Jurkat, Clone E6-1 (cell line): ENCODE measurements at regions not wholly inside any gene's neighbourhood (a gene's known extent, or its start where the extent isn't known, plus 50 kb on each side); places are given as distances from the start of the nearest gene placed in this dataset.

Experiments
- DNase-seq: peaks from one replicate; pipeline ENCODE4 v3.0.0-alpha.2; 2011; ENCODE audit warnings: low read depth, low spot score
- H3K4me3 ChIP-seq: 2 replicates; pipeline ENCODE4 v1.5.1; 2011; ENCODE audit warnings: mild to moderate bottlenecking, low read length, control low read depth, moderate library complexity

DNA sequence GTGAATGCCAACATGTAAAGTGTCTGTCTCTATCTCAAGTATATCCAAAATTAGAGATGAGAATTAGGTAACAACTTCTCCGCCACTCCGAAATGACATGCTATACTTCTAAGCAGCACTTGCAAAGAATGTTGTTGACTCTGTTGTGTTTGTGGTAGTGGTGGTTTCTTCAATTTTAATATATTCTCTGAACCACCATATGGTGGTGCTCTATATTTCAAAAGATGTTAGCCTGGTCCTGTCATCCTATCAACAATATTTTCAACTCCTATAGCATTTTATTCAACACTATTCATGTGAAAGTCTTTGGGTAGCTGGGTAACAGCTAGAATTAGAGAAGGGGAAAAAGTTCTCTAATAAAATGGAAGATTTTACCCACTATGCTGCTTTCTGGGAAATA, 1622.8 kb upstream of the IGFBP7 start:
- DNase-seq: no peak
- no peak overlapping the region for H3K4me3 ChIP-seq

DNA sequence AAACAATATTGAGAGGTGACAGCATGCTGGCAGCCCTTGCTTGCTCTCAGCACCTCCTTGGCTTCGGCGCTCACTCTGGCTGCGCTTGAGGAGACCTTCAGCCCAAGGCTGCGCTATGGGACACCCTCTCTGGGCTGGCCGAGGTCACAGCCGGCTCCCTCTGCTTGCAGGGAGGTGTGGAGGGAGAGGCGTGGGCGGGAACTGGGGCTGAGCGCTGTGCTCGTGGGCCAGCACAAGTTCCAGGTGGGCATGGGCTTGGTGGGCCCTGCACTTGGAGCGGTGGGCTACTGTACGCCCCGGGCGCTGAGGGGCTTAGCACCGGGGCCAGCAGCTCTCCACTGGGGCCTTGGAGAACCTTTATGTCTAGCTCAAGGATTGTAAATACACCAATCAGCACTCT, 1613.8 kb upstream of the IGFBP7 start:
- DNase-seq: no peak
- H3K4me3 ChIP-seq: no peak overlapping the region

- H3K4me3 ChIP-seq: no peak overlapping the region
- DNase-seq: no peak
Observed at GRCh38 chr4:58711039-58711438, 1600.9 kb upstream of the IGFBP7 start.

DNA sequence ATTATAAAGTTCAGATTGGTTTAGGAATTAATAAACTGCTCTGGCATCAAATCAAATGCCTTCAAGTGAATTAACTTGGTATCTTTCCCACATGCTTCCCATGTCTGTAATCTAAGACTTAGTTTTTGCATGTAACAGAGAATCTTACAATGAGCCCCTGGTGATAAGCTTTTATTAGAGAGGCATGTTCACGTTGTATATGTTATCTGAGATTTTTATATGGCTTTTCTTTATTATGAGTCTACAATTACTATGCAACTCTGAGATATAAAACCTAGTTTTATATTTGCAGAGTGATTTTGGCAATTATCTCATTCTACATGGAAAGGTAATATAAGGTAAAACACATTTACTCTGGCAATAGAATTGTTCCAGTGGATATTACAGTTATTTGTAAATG, 1578.4 kb upstream of the IGFBP7 start:
- no peak overlapping the region for H3K4me3 ChIP-seq
- no peak for DNase-seq

- no peak overlapping the region for H3K4me3 ChIP-seq
- DNase-seq: no peak
Observed at GRCh38 chr4:58679886-58680285, 1569.7 kb upstream of the IGFBP7 start.

- no peak for DNase-seq
- no peak overlapping the region for H3K4me3 ChIP-seq
Observed at GRCh38 chr4:58679051-58679450, 1568.9 kb upstream of the IGFBP7 start.

GRCh38 chr4:58669783-58670182, 1559.6 kb upstream of the IGFBP7 start:
- no peak overlapping the region for H3K4me3 ChIP-seq
- no peak for DNase-seq

DNA sequence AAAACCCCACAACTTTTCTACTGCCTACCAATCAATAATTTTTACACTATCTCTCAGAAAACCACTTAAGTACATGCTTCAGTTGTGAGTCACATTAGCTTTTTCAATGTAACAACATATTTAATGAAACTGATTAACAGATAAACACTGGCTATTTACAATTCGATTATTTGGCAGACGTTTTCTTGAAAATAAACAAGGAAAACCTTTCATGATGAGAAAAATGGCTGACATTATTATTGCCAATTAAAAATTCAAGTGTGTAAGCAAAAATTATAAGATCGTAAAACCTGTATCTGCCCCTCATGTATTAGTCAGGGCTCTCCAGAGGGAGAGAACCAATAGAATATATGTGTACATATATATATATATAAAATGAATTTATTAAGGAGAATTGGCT, 1555.5 kb upstream of the IGFBP7 start:
- no peak overlapping the region for H3K4me3 ChIP-seq
- no peak for DNase-seq

DNA sequence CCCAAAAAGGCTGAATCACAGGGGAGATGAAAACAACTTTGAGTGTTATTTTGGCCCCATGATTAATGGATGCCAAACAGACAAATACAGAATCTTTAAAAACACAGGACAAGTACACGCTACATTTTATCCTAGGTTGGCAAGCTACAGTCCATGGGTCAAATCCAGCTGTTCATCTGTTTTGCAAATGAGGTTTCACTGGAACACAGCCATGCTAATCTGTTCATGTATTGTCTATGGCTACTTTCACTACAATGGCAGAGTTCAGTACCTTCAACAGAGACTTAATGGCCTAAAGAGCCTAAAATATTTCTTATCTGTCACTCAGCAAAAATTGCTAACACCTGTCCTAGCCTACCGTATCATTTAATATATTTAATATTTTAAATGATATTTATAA, 1548.5 kb upstream of the IGFBP7 start:
- H3K4me3 ChIP-seq: no peak overlapping the region
- DNase-seq: no peak

DNA sequence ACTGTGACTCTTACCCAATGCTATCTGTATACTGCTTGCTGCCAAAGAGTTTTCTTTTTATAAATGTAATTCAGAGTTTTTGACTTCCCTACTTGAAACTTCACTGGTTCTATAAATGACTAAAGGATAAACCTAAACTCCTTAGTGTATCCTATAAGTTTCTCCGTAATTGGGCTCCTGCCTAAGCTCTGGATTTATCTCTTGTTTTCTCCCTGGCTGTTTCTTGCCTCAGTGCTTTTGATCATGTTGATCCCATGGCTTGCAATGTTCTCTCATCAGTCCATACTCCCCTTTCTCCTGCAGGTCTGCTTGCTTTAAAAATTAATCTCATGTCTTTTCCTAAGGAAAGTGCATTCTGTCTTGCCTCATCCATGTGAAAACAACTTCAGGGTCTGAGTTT, 1543.1 kb upstream of the IGFBP7 start:
- no peak for DNase-seq
- H3K4me3 ChIP-seq: no peak overlapping the region

DNA sequence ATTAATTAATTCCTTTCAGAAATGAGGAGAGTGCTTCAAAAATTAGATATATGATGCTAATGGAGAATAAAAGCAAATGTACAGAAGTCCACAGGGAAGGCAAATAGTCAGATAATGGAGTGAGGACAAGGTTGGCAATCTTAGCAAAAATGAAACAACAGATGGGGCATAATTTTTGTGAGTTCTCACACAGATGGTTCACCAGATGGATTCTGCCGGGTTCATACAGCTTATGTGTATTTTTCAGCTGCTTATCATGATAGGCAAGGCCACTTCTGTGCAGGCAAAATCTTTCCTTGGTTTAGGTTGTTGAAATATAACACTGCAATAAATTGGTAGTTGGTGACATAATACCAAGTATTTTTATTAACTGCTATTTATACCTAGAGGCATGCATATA, 1539.0 kb upstream of the IGFBP7 start:
- no peak for DNase-seq
- H3K4me3 ChIP-seq: no peak overlapping the region

GRCh38 chr4:58646126-58646525, 1535.9 kb upstream of the IGFBP7 start:
- H3K4me3 ChIP-seq: no peak overlapping the region
- DNase-seq: no peak

DNA sequence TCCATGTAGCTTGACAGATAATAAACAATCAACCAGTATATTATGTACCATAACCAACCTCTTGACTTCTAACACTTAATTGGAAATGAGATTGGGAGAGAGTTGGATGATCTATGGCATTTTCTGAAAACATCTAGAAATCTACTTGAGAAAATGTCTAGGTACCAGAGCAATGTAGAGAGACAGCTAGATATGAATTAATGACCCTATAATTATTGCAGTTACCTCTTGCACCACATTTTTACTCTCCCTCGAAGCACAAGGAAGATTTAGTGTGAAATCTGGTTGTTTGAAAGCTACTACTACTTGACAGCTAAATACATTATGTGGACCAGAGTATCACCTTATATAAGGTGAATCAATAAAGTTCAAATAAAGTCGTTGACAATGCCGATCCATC, 1534.4 kb upstream of the IGFBP7 start:
- DNase-seq: no peak
- no peak overlapping the region for H3K4me3 ChIP-seq

DNA sequence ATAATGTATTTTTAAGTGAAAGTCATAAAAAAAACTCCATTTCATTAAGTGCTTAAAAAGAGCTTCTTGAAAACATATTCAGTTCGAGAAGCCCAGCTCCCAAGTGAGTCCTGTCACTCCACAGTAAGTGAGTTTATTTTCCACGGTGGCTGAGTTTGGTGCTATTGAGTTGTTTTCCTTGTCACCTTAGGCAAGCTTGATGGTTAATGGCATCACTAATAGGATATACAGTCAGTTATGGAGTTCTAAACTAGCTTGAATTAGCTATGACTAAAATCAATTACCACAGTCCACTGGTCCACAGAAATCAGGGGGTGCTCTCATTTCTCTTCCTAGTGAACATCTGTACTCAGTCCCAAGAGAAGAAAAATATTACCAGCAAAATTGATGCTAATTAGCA, 1526.2 kb upstream of the IGFBP7 start:
- DNase-seq: no peak
- H3K4me3 ChIP-seq: no peak overlapping the region

DNA sequence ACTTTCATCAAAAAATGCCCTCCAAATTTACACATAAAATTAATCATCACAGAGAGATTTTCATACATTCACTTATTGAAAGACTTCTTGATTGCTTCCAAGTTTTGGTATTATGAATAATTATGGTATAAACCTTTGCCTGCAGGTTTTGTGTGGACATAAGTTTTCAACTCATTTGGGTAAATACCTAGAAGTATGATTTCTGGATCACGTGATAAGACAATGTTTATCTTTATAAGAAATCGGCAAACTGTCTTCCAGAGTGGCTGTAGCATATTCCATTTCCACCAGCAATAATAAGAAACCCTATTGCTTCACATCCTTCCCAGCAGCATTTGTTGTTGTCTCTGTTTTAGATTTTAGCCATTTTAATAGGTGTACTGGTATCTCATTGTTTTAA, 1507.0 kb upstream of the IGFBP7 start:
- no peak for DNase-seq
- no peak overlapping the region for H3K4me3 ChIP-seq

DNA sequence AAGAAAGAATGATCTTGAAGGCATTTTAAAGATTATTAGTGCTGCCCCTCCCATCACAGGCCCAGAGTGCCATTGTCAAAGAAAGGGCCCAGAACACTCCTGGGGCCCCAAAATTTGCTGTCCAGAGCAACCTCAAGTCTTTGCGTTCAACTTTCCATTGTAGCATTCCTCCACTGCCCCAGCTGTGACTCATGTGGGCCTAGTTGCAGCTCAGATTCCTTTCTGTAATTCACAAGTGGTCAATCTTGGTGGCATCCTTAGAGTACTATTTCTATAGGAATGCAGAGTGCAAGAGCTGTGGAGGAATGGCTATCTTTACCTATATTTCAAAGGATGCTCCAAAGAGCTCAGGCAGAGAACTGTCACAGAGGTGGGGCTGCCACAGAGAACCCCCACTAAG, 1500.8 kb upstream of the IGFBP7 start:
- no peak overlapping the region for H3K4me3 ChIP-seq
- no peak for DNase-seq

DNA sequence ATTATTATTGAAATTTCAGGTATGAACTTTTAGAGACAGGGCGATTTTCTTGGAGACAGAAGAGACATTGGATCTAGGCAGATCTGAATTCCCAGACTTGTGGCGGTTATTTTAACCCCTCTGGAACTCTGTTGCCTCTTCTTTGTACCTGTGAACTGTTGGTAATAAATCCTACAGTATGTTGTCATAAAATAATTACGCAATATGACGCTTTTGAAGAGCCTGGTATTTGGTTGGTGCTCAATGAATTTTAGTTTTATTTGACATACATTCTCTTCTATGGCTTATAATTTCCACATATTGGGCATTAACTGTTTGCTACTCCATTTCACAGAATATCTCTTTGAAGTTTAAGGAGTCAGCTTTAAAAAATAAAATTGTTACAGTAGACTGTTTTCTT, 1496.1 kb upstream of the IGFBP7 start:
- no peak overlapping the region for H3K4me3 ChIP-seq
- DNase-seq: no peak

GRCh38 chr4:58603951-58604350, 1493.8 kb upstream of the IGFBP7 start:
- DNase-seq: no peak
- no peak overlapping the region for H3K4me3 ChIP-seq

- H3K4me3 ChIP-seq: no peak overlapping the region
- DNase-seq: no peak
Observed at GRCh38 chr4:58602731-58603359, 1492.7 kb upstream of the IGFBP7 start.

DNA sequence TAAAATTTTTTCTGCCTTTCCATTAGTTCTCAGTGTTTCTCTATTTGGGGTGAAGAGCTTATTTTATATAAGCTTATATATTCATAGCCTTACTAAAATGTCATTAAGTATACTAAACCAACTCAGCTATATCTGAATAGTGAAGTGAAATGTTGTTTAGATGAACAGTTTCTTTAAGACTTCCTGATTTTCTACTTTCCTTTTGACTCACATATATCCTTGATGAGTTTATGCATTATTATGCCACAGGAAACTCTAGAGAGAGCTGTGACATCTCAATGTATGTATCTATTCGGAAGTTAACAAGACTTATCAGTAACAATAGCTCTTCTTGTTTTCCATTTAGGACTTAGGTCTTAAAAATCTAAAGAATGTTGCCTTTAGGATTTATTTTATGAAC, 1491.8 kb upstream of the IGFBP7 start:
- H3K4me3 ChIP-seq: no peak overlapping the region
- no peak for DNase-seq

- no peak overlapping the region for H3K4me3 ChIP-seq
- no peak for DNase-seq
Observed at GRCh38 chr4:58600290-58600689, 1490.1 kb upstream of the IGFBP7 start.

GRCh38 chr4:58590722-58591121, 1480.5 kb upstream of the IGFBP7 start:
- H3K4me3 ChIP-seq: no peak overlapping the region
- no peak for DNase-seq
